ENCODE measurements at regions not wholly inside any gene's neighbourhood (a gene's known extent, or its start where the extent isn't known, plus 50 kb on each side); places are given as distances from the start of the nearest gene placed in this dataset.

GRCh38 chr1:30313584-30313983, 409.8 kb downstream of the MATN1 start:
- ChIA-PET POLR2A (no interaction called here), CTCF (no interaction called here)
- no peak for DNase-seq (ENCODE audit: low read depth in 1 of 2, low spot score in 1 of 2)
- no peak for ATAC-seq
- 0% methylated on average over 4 of the region's 5 CpGs for WGBS (ENCODE audit: missing lambda C conversion rate)
- no peak overlapping the region for H3K4me3 ChIP-seq
- H3K9me3 ChIP-seq, result no peaks in the 10 kb centered on the region
- TF ChIP-seq SMC3 (IDR thresholded peaks at IDR 0.05) (no peak), MAX (IDR thresholded peaks at IDR 0.05) (no peak), TFCP2L1 (CRISPR knock-in tag; IDR thresholded peaks at IDR 0.05) (no peak), FOXS1 (CRISPR knock-in tag; IDR thresholded peaks at IDR 0.05) (no peak), CEBPB (IDR thresholded peaks at IDR 0.05) (no peak), NR3C1 (IDR thresholded peaks at IDR 0.05) (no peak), HOXB13 (CRISPR knock-in tag; IDR thresholded peaks at IDR 0.05; ENCODE audit: low read depth) (no peak), ELK1 (IDR thresholded peaks at IDR 0.05; ENCODE audit: low read depth, low read length) (no peak)
- no peak overlapping the region for H3K4me2 ChIP-seq
- no peaks in the 10 kb centered on the region for H3K4me1 ChIP-seq
- FAIRE-seq, result no peak
- H3K27ac ChIP-seq, result no peak overlapping the region

- H3K27ac ChIP-seq, result no peak overlapping the region
- H3K9me3 ChIP-seq, result no peaks in the 10 kb centered on the region
- TF ChIP-seq FOXS1 (CRISPR knock-in tag; IDR thresholded peaks at IDR 0.05) (no peak), JUNB (IDR thresholded peaks at IDR 0.05) (no peak), RFX5 (IDR thresholded peaks at IDR 0.05) (no peak), RNF2 (IDR thresholded peaks at IDR 0.05; ENCODE audit: borderline replicate concordance, low read depth) (no peak), CHD2 (IDR thresholded peaks at IDR 0.05; ENCODE audit: low read length, partially characterized antibody) (no peak), CTCF (IDR thresholded peaks at IDR 0.05) (no peak), REST (IDR thresholded peaks at IDR 0.05) (no peak), FOSL2 (IDR thresholded peaks at IDR 0.05) (no peak), FOSL2 (CRISPR knock-in tag; IDR thresholded peaks at IDR 0.05) (no peak), USF2 (IDR thresholded peaks at IDR 0.05) (no peak), EHF (CRISPR knock-in tag; IDR thresholded peaks at IDR 0.05) (no peak), ZFP36 (IDR thresholded peaks at IDR 0.05; ENCODE audit: borderline replicate concordance, partially characterized antibody) (no peak), HOXB13 (CRISPR knock-in tag; IDR thresholded peaks at IDR 0.05; ENCODE audit: low read depth) (no peak), HDAC2 (IDR thresholded peaks at IDR 0.05) (no peak), RAD21 (conservative IDR thresholded peaks at IDR 0.05 in 1 of 2, IDR thresholded peaks at IDR 0.05 in 1 of 2) (no peak), ZC3H11A (IDR thresholded peaks at IDR 0.05) (no peak), E2F6 (IDR thresholded peaks at IDR 0.05; ENCODE audit: borderline replicate concordance, low read depth) (no peak)
- POLR2A ChIA-PET, result no interaction called here
- FAIRE-seq (no peak), ATAC-seq (no peak), DNase-seq (ENCODE audit: low read depth in 1 of 2, low spot score in 1 of 2) (no peak)
- H3K4me3 ChIP-seq, result no peak overlapping the region
- CTCF ChIA-PET, result no interaction called here
- no peaks in the 10 kb centered on the region for H3K4me1 ChIP-seq
- H3K4me2 ChIP-seq, result no peak overlapping the region
- 0% methylated on average over 3 of the region's 6 CpGs for WGBS (ENCODE audit: missing lambda C conversion rate)
Measured at GRCh38 chr1:30313176-30313575, 410.2 kb downstream of the MATN1 start.
